ENCODE measurements at regions not wholly inside any gene's neighbourhood (a gene's known extent, or its start where the extent isn't known, plus 50 kb on each side); places are given as distances from the start of the nearest gene placed in this dataset.

DNA sequence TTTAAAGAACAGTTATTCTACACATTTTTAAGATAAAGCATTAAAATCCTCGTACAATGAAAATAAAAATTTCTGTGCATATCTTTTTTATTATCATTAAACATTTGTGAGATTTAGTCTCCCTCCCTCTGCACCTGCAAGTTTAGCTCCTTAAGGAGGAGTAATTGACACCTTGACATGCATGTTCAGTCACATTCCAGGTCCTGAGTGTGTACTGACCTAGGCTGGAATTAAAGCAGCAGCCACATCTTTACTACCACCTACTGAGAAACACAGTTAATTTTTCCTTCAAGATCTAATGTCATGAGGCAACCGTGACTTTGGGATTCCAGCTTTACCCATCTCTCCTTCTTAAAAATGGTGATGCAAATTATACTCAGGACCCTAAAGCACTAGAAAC lies 123.1 kb upstream of the FREM2 start:
- TF ChIP-seq CTCF (conservative IDR thresholded peaks at IDR 0.05; ENCODE audit: control insufficient read depth, insufficient read depth, low read depth, low read length) = no peak
- DNase-seq (ENCODE audit: low read depth) = no peak

GRCh38 chr13:38564256-38565150 lies 122.4 kb upstream of the FREM2 start:
- no peak for TF ChIP-seq CTCF (conservative IDR thresholded peaks at IDR 0.05; ENCODE audit: control insufficient read depth, insufficient read depth, low read depth, low read length)
- H3K4me3 ChIP-seq (ENCODE audit: control insufficient read depth, low read depth, low read length) = no peak overlapping the region

More for the DNA sequence above, 123.1 kb upstream of the FREM2 start:
- no peak overlapping the region for H3K4me3 ChIP-seq (ENCODE audit: control insufficient read depth, low read depth, low read length)

GRCh38 chr13:38566023-38566422 lies 120.9 kb upstream of the FREM2 start:
- no peak for TF ChIP-seq CTCF (conservative IDR thresholded peaks at IDR 0.05; ENCODE audit: control insufficient read depth, insufficient read depth, low read depth, low read length)
- DNase-seq (ENCODE audit: low read depth) = no peak
- H3K4me3 ChIP-seq (ENCODE audit: control insufficient read depth, low read depth, low read length) = no peak overlapping the region

More at GRCh38 chr13:38564256-38565150, 122.4 kb upstream of the FREM2 start:
- DNase-seq (ENCODE audit: low read depth) = no peak

- no peak for TF ChIP-seq CTCF (conservative IDR thresholded peaks at IDR 0.05; ENCODE audit: control insufficient read depth, insufficient read depth, low read depth, low read length)
- H3K4me3 ChIP-seq (ENCODE audit: control insufficient read depth, low read depth, low read length) = no peak overlapping the region
- no peak for DNase-seq (ENCODE audit: low read depth)
Measured at GRCh38 chr13:38566519-38566918, 120.4 kb upstream of the FREM2 start.

DNA sequence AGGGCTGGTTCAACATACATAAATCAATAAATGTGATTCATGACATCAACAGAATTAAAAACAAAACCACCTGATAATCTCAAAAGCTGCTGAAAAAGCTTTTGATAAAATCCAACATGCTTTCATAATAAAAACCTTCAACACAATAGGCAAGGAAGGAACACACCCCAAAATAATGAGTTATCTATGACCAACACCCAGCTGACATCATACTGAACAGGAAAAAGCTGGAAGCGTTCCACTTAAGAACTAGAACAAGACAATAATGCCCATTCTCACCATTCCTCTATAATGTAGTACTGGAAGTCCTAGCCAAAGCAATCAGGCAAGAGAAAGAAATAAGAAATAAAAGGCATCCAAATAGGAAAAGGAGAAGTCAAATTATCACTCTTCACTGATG lies 116.2 kb upstream of the FREM2 start:
- TF ChIP-seq CTCF (conservative IDR thresholded peaks at IDR 0.05; ENCODE audit: control insufficient read depth, insufficient read depth, low read depth, low read length) = no peak
- DNase-seq (ENCODE audit: low read depth) = no peak
- no peak overlapping the region for H3K4me3 ChIP-seq (ENCODE audit: control insufficient read depth, low read depth, low read length)

DNA sequence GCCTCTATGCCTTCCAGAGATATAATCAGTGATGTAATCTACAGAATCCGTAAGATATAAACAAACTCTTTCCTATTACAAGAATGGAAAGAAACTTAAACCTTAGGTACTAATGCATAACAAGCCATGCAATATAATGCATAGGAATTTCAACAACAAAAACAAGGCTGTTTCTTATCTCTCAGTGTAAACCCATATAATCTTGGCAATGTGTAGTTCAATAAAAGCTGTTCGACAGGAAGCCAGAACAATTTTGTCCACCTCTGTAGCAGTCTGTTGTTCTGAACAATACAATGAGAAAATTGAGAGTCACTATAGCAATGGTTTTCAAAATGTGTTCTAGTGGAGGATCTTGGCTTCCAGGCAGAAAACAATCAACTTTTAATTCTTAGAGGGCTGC lies 111.5 kb upstream of the FREM2 start:
- DNase-seq (ENCODE audit: low read depth) = no peak
- H3K4me3 ChIP-seq (ENCODE audit: control insufficient read depth, low read depth, low read length) = no peak overlapping the region
- TF ChIP-seq CTCF (conservative IDR thresholded peaks at IDR 0.05; ENCODE audit: control insufficient read depth, insufficient read depth, low read depth, low read length) = no peak

Measured in fibroblast of mammary gland (primary cell).